ENCODE measurements at regions not wholly inside any gene's neighbourhood (a gene's known extent, or its start where the extent isn't known, plus 50 kb on each side); places are given as distances from the start of the nearest gene placed in this dataset.

DNA sequence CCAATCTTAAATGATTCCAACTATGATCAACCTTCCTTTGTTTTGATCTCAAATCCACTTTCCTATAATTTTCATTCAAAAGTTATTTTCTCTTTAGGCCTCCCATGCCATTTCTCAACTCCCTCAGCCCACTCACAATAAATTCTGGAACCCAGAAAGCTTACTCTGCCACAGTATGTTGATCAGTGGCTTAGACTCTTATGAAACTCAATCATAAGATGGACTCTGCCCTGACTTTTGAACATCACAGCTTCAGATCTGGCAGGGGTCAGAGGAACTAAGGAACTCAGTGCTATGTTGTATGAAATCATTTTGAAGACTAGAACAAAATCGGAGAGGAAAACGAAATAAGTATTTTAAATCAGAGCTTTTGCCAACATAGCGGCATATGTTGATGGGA lies 59.8 kb upstream of the LGALSL start:
- DNase-seq (ENCODE audit: low read depth, low spot score): no peak
- POLR2A ChIA-PET: no interaction called here
- Histone ChIP-seq H3K27me3 (ENCODE audit: control insufficient read depth, insufficient read depth, low read length) (peaks cover 16% of the 10 kb centered on the region), H3K27ac (ENCODE audit: low read depth, low read length) (no peak overlapping the region), H3K4me3 (ENCODE audit: low read depth, low read length) (no peak overlapping the region), H3K9me3 (ENCODE audit: control insufficient read depth, insufficient read depth, low read length) (no peaks in the 10 kb centered on the region)
- CTCF ChIA-PET: no interaction called here
- TF ChIP-seq, protein P1, sequence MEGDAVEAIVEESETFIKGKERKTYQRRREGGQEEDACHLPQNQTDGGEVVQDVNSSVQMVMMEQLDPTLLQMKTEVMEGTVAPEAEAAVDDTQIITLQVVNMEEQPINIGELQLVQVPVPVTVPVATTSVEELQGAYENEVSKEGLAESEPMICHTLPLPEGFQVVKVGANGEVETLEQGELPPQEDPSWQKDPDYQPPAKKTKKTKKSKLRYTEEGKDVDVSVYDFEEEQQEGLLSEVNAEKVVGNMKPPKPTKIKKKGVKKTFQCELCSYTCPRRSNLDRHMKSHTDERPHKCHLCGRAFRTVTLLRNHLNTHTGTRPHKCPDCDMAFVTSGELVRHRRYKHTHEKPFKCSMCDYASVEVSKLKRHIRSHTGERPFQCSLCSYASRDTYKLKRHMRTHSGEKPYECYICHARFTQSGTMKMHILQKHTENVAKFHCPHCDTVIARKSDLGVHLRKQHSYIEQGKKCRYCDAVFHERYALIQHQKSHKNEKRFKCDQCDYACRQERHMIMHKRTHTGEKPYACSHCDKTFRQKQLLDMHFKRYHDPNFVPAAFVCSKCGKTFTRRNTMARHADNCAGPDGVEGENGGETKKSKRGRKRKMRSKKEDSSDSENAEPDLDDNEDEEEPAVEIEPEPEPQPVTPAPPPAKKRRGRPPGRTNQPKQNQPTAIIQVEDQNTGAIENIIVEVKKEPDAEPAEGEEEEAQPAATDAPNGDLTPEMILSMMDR (IDR thresholded peaks at IDR 0.05; ENCODE audit: low read depth, low read length): no peak

DNA sequence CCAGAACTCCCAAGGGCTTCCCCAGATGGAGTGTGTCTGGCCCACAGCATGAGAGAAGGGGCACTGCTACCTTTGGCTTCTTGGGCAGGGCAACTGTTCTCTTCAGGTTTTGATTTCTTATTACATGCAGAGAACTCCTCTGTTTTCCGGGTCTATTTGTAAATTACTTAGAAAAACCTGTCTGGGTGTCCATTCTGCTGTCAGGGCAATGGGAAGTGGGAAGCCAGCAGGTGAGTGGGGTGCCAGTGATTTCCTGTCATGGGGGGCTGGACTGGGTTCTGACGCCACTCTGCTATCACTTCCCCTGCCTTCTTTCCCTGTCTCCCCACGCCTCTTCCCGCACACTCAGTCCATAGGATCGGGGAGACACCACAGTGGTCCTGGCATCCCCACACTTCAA lies 58.0 kb upstream of the LGALSL start:
- no peak for DNase-seq (ENCODE audit: low read depth, low spot score)
- Histone ChIP-seq H3K9me3 (ENCODE audit: control insufficient read depth, insufficient read depth, low read length) (no peaks in the 10 kb centered on the region), H3K27ac (ENCODE audit: low read depth, low read length) (no peak overlapping the region), H3K4me3 (ENCODE audit: low read depth, low read length) (no peak overlapping the region), H3K27me3 (ENCODE audit: control insufficient read depth, insufficient read depth, low read length) (peaks cover 18% of the 10 kb centered on the region)
- ChIA-PET CTCF (no interaction called here), POLR2A (no interaction called here)
- TF ChIP-seq, protein P1 (IDR thresholded peaks at IDR 0.05; ENCODE audit: low read depth, low read length): no peak

DNA sequence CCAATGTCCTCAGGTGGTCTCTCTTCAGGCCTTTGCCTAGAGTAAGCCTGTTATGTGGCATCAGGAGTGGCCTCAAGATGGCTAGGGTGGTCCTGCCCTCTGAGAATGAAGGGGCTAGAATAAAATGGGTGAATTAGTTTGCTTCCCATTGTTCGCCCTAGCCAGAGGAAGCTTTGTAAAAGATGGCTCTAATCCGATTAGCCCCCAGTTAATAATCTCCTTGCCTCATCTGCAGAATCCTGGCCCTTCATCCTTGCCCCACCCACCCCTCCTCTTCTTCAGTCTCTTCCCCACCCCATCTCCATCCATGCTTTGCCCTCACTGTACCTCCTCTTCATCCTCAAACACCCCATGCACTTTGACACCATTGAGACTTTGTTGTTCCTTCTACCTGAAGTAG lies 57.4 kb upstream of the LGALSL start:
- H3K4me3 ChIP-seq (ENCODE audit: low read depth, low read length): no peak overlapping the region
- TF ChIP-seq, protein P1 (IDR thresholded peaks at IDR 0.05; ENCODE audit: low read depth, low read length): no peak
- H3K27ac ChIP-seq (ENCODE audit: low read depth, low read length): no peak overlapping the region
- no peaks in the 10 kb centered on the region for H3K9me3 ChIP-seq (ENCODE audit: control insufficient read depth, insufficient read depth, low read length)
- peaks cover 18% of the 10 kb centered on the region for H3K27me3 ChIP-seq (ENCODE audit: control insufficient read depth, insufficient read depth, low read length)
- no peak for DNase-seq (ENCODE audit: low read depth, low spot score)
- CTCF ChIA-PET: no interaction called here
- POLR2A ChIA-PET: no interaction called here

DNA sequence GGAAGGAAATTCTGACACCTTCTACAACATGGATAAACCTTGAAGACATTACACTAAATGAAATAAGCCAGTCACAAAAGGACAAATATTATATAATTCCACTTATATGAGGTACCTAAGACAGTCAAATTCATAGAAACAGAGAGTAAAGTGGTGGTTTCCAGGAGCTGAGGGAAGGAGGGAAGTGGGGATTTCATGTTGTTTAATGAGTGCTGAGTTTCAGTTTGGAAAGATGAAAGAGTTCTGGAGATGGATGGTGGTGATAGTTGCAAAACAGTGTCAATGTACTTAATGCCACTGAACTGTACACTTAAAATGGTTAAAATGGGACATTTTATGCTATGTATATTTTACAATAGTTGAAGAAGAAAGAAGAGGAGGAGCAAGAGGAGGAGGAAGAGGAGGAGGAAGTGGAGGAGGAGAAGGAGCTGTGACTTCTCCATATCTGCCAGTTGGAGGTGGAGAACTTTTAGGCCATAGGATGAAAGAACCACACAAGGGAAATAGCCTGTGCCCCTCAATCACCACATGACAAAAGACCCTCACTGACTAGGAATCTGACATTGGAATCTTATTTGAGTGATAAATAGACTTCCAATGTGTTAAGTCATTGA lies 55.3 kb upstream of the LGALSL start:
- TF ChIP-seq, protein P1 (IDR thresholded peaks at IDR 0.05; ENCODE audit: low read depth, low read length): no peak
- Histone ChIP-seq H3K27me3 (ENCODE audit: control insufficient read depth, insufficient read depth, low read length) (peaks cover 20% of the 10 kb centered on the region), H3K27ac (ENCODE audit: low read depth, low read length) (no peak overlapping the region), H3K9me3 (ENCODE audit: control insufficient read depth, insufficient read depth, low read length) (no peaks in the 10 kb centered on the region), H3K4me3 (ENCODE audit: low read depth, low read length) (no peak overlapping the region)
- POLR2A ChIA-PET: no interaction called here
- no peak for DNase-seq (ENCODE audit: low read depth, low spot score)
- CTCF ChIA-PET: interaction anchor here (1.8 kb wide), 1 partner anchor 68 kb away, joined by 6 read pairs; no protein-coding TSS in a partner anchor

DNA sequence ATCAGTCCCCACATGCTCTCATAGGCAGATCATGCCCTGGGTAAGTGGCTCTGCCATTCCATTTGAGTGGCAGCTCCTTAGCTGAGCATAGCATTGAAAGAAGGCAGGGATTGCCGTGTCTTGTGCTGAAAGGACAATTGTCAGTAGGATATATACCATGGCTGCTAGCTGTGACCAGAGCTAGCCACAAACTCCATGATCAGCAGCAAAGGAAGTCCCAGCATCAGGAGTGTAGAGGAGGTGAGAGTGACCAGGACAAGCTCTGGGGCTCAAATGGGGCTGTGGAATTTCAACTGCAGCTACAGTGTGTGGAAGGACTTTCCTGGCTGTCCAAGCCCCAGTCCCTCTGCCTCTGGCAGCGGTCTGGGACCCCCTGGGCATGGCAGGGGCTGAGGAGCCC lies 54.4 kb upstream of the LGALSL start:
- no peak overlapping the region for H3K4me3 ChIP-seq (ENCODE audit: low read depth, low read length)
- CTCF ChIA-PET: no interaction called here

More for the DNA sequence above, 54.4 kb upstream of the LGALSL start:
- DNase-seq (ENCODE audit: low read depth, low spot score): no peak
- Histone ChIP-seq H3K9me3 (ENCODE audit: control insufficient read depth, insufficient read depth, low read length) (no peaks in the 10 kb centered on the region), H3K27me3 (ENCODE audit: control insufficient read depth, insufficient read depth, low read length) (peaks cover 16% of the 10 kb centered on the region), H3K27ac (ENCODE audit: low read depth, low read length) (no peak overlapping the region)
- TF ChIP-seq, protein P1 (IDR thresholded peaks at IDR 0.05; ENCODE audit: low read depth, low read length): no peak
- POLR2A ChIA-PET: no interaction called here

Measured in AG04450 (cell line).